Tibial artery (tissue), 4 donors: ENCODE measurements at regions not wholly inside any gene's neighbourhood (a gene's known extent, or its start where the extent isn't known, plus 50 kb on each side); places are given as distances from the start of the nearest gene placed in this dataset.

ENCODE experiments used
- DNase-seq, 2 donors: peaks; one replicate each; pipeline ENCODE4 v3.0.0-alpha.2; 2019
- H3K27ac ChIP-seq, 2 donors: fragments of 200-600 bp; sonication (generic) in 1 of 2; 1 replicate in 1 of 2; 2 replicates in 1 of 2; pipeline ENCODE4 v1.5.1; 2018 to 2019; ENCODE audit warnings: mild to moderate bottlenecking in 1 of 2
- H3K27me3 ChIP-seq, 2 donors: fragments of 200-600 bp; sonication (generic) in 1 of 2; one replicate each; pipeline versions ENCODE4 v1.5.1 to v1.6.0; 2016 to 2019
- H3K36me3 ChIP-seq, 3 donors: fragments of 200-600 bp; sonication (generic) in 2 of 3; one replicate each; pipeline ENCODE4 v1.5.1; 2016 to 2019; ENCODE audit warnings: mild to moderate bottlenecking in 2 of 3
- H3K4me1 ChIP-seq, 4 donors: fragments of 200-600 bp; sonication (generic) in 2 of 4; 1 replicate in 3 of 4; 2 replicates in 1 of 4; pipeline ENCODE4 v1.5.1; 2016 to 2019
- H3K4me3 ChIP-seq, 2 donors: fragments of 200-600 bp; sonication (generic) in 1 of 2; 1 replicate in 1 of 2; 2 replicates in 1 of 2; pipeline ENCODE4 v1.5.1; 2018 to 2019; ENCODE audit warnings: mild to moderate bottlenecking in 2 of 2
- H3K9me3 ChIP-seq, 3 donors: fragments of 200-600 bp; sonication (generic) in 1 of 3; one replicate each; pipeline ENCODE4 v1.5.1; 2016 to 2019
- intact Hi-C: fragments of 100-400 bp; cut with DNase I; formaldehyde crosslinking; loops from one replicate; pipeline ENCODE4 v1.15.0; 2023; ENCODE audit warnings: low total_unique reads
- TF ChIP-seq, protein P1 (sequence below), 2 experiments: fragments of 200-600 bp in 1 of 2; fragments of 450-650 bp in 1 of 2; IDR thresholded peaks; one replicate each; pipeline ENCODE4 v1.5.1; 2017 to 2019; ENCODE audit warnings: antibody characterized with exemption in 2 of 2, mild to moderate bottlenecking in 1 of 2, moderate library complexity in 1 of 2

DNA sequence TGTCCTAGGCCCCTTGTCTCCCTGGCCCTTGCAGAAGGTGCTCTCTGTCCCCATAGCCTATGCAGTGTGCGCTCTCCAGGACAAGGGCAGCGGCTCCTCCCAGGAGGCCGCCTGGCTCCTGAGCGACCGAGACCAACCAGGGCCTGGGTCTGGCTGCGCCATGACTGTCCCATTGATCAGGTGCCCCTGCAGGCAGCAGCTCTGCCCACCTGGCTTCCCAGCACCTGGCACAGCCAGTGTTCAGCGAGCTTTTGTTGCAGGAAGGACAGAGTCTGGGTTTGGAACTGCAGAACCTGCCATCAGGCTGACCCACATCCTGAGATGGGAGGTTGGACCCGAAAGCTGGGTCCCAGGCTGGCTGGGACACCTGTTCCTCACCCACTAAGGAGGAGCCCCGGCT is 1001.1 kb downstream of the BRD1 start:
- H3K27ac ChIP-seq = no peak overlapping the region
- H3K36me3 ChIP-seq = no peaks in the 10 kb centered on the region
- peaks cover 0 to 41% of the 10 kb centered on the region in 2 donors for H3K27me3 ChIP-seq
- no peak overlapping the region for H3K4me3 ChIP-seq
- peaks cover 0 to 5% (median 0%) of the 10 kb centered on the region in 4 donors for H3K4me1 ChIP-seq
- TF ChIP-seq, protein P1, sequence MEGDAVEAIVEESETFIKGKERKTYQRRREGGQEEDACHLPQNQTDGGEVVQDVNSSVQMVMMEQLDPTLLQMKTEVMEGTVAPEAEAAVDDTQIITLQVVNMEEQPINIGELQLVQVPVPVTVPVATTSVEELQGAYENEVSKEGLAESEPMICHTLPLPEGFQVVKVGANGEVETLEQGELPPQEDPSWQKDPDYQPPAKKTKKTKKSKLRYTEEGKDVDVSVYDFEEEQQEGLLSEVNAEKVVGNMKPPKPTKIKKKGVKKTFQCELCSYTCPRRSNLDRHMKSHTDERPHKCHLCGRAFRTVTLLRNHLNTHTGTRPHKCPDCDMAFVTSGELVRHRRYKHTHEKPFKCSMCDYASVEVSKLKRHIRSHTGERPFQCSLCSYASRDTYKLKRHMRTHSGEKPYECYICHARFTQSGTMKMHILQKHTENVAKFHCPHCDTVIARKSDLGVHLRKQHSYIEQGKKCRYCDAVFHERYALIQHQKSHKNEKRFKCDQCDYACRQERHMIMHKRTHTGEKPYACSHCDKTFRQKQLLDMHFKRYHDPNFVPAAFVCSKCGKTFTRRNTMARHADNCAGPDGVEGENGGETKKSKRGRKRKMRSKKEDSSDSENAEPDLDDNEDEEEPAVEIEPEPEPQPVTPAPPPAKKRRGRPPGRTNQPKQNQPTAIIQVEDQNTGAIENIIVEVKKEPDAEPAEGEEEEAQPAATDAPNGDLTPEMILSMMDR (IDR thresholded peaks at IDR 0.05) = no peak
- intact Hi-C loops = no loop called here
- peak in 1 of 2 donors; percentile 50 for DNase-seq
- peaks cover 0 to 18% (median 15%) of the 10 kb centered on the region in 3 donors for H3K9me3 ChIP-seq

DNA sequence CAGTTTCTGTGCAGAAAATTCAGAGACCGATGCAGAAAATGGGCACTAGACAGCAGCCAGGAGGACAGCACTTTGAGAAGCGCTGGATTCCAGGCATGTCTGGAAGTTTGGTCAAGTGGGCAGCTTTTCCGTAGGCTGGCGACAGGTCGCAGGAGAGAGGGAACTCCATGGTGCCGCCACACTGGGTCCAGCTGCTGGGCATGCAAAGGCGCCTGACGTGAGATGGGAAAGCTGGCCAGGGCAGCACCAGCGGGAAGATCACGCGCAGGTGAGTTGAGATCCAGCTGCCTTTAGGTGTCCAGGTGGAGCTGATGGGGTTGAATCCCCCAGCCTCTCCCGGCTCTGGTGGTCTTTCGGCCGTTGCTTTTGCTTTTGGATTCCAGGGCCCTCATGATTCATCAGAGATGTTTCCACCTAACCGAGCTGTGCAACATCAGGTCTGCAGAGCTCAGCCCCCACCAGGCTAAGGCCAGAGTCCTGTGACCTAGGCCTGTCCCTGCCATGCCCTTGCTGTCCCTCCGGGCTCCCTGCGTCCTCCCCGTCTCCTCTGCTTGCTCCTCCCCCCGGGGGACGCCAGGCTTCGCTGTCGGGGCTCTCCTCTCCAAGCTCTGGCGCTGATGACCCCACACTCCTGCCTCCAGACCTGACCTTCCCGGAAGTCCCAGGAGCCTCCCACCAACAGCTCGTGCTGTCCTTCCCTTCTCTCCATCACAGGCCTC is 1001.7 kb downstream of the BRD1 start:
- no peak overlapping the region for H3K27ac ChIP-seq
- peak in 1 of 2 donors; percentile 57 for DNase-seq
- H3K36me3 ChIP-seq = no peaks in the 10 kb centered on the region
- peaks cover 0 to 12% (median 9%) of the 10 kb centered on the region in 3 donors for H3K9me3 ChIP-seq
- TF ChIP-seq, protein P1 (IDR thresholded peaks at IDR 0.05) = no peak
- H3K27me3 ChIP-seq = peaks cover 0 to 47% of the 10 kb centered on the region in 2 donors
- H3K4me3 ChIP-seq = no peak overlapping the region
- peaks cover 0 to 5% (median 0%) of the 10 kb centered on the region in 4 donors for H3K4me1 ChIP-seq
- intact Hi-C loops = no loop called here

DNA sequence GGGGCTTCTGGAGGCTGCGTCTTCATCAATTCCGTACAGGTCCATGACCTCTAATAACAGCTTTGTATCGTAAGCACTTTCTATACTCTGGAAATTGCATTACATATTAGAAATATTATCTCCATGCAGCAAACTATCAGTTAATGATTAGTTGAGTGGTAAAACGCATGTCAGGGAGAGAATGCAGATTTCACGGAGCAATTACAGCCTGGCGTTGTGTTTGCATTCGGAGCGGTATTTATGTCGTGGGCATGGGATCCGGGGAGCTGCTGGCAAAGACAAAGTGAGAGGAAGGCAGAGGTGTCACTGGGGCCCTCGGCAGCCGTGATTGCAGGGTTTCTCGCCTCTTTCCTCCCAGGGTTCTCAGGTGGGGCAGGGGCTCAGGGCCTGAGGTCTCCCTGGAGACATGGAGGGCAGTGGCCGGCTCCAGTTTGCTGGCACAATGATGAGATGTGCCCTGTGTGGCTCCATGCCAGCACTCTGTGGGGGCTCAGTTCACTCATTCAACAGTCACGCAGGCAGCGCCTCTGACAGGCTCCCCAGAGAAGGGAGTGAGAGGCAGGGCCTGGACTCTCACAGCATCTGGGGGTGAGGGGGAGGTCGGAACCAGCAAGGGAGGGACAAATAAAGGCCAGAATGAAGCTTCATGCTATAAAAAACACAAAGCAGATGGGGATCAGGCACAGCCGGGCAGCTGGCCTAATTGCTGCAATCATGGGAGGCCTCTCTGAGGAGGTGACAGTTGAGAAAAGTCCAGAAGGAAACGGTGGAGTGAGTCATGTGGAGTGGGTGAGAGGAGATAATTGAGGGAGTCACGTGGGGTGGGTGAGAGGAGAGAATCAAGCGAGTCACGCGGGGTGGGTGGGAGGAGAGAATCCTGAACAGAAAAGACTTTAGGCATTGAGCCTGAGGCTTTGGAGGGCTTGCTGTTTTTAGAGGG is 1002.7 kb downstream of the BRD1 start:
- intact Hi-C loops = no loop called here
- Histone ChIP-seq H3K27me3 (peaks cover 0 to 51% of the 10 kb centered on the region in 2 donors), H3K9me3 (peaks cover 0 to 4% (median 3%) of the 10 kb centered on the region in 3 donors), H3K27ac (no peak overlapping the region), H3K4me3 (no peak overlapping the region), H3K4me1 (peaks cover 0 to 5% (median 0%) of the 10 kb centered on the region in 4 donors), H3K36me3 (no peaks in the 10 kb centered on the region)
- TF ChIP-seq, protein P1 (IDR thresholded peaks at IDR 0.05) = no peak
- DNase-seq = peak in 1 of 2 donors; percentile 53

DNA sequence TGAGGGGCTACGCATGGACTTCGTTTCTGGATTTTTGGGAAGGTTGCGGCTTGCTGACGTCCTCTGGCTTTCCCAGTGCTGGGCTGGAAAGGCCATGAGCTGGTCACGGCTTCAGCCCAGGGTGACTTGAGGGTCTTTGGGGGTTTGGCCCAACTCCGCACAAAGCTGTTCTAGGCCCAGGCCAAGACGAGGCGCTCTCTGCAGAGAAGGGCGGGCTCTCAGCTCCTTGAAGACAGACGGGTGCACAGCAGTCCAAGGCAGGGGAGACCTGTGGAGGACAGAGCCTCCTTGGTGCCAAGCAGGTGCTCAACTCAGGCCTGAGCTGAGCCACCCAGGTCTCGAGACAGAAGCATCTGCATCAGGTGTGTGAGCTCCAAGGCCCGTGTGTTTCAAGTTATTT is 1003.7 kb downstream of the BRD1 start:
- peaks cover 0 to 5% (median 0%) of the 10 kb centered on the region in 4 donors for H3K4me1 ChIP-seq
- intact Hi-C loops = no loop called here
- peak in 1 of 2 donors; percentile 16 for DNase-seq

More for the DNA sequence above, 1003.7 kb downstream of the BRD1 start:
- no peaks in the 10 kb centered on the region for H3K9me3 ChIP-seq
- no peak overlapping the region for H3K27ac ChIP-seq
- no peaks in the 10 kb centered on the region for H3K36me3 ChIP-seq
- peaks cover 0 to 51% of the 10 kb centered on the region in 2 donors for H3K27me3 ChIP-seq
- no peak overlapping the region for H3K4me3 ChIP-seq
- TF ChIP-seq, protein P1 (IDR thresholded peaks at IDR 0.05) = no peak
